Adrenal gland (tissue), 5 donors: ENCODE measurements at regions not wholly inside any gene's neighbourhood (a gene's known extent, or its start where the extent isn't known, plus 50 kb on each side); places are given as distances from the start of the nearest gene placed in this dataset.

Experiments used
- CTCF ChIP-seq, 6 experiments: fragments of 450-650 bp in 4 of 6; fragments of 200-600 bp in 2 of 6; sonication (generic) in 1 of 6; IDR thresholded peaks; 1 replicate in 5 of 6; 2 replicates in 1 of 6; pipeline versions ENCODE4 v1.5.1 to v1.8.0; 2016 to 2021; ENCODE audit warnings: antibody characterized with exemption in 6 of 6, mild to moderate bottlenecking in 2 of 6, moderate library complexity in 1 of 6
- POLR2A ChIP-seq, 2 donors: fragments of 450-650 bp; IDR thresholded peaks; one replicate each; pipeline ENCODE4 v1.6.1; 2017; ENCODE audit warnings: antibody characterized with exemption in 2 of 2, mild to moderate bottlenecking in 2 of 2, moderate library complexity in 1 of 2
- donor health status: DM: no; HTN: no; CAD: no.

- no peak for TF ChIP-seq CTCF (IDR thresholded peaks at IDR 0.05)
- no peak for TF ChIP-seq POLR2A (IDR thresholded peaks at IDR 0.05)
Measured at GRCh38 chr7:4386190-4386589, 295.9 kb upstream of the FOXK1 start.
